Body of pancreas (tissue), 4 donors: ENCODE measurements at regions not wholly inside any gene's neighbourhood (a gene's known extent, or its start where the extent isn't known, plus 50 kb on each side); places are given as distances from the start of the nearest gene placed in this dataset.
"Not testable (repeated sequence)": the region's sequence is repeated elsewhere in the genome, so short reads cannot be mapped to it uniquely, and the experiment has no call there.

Source experiments
- ATAC-seq: fragments of 150-250 bp; one replicate; pipeline ENCODE4 v1.9.1; 2016
- DNase-seq, 4 donors: peaks; one replicate each; pipeline ENCODE4 v3.0.0-alpha.2; 2019
- H3K27ac ChIP-seq, 4 donors: fragments of 200-600 bp; sonication (generic); 1 replicate in 3 of 4; 2 replicates in 1 of 4; pipeline versions ENCODE4 v1.5.1 to v1.6.1; 2016 to 2019; ENCODE audit warnings: mild to moderate bottlenecking in 1 of 4, mixed read lengths in 1 of 4, moderate library complexity in 1 of 4
- H3K27me3 ChIP-seq, 2 donors: fragments of 200-600 bp; sonication (generic); one replicate each; pipeline ENCODE4 v1.6.0; 2016; ENCODE audit warnings: mild to moderate bottlenecking in 1 of 2
- H3K36me3 ChIP-seq, 2 donors: fragments of 200-600 bp; sonication (generic); replicated peaks in 1 of 2; 2 replicates each; pipeline ENCODE4 v1.5.1; 2016; ENCODE audit warnings: low read depth in 2 of 2; ENCODE audit not compliant: insufficient read depth in 1 of 2
- H3K4me1 ChIP-seq: fragments of 200-600 bp; sonication (generic); one replicate; pipeline ENCODE4 v1.6.0; 2016
- H3K4me3 ChIP-seq, 2 donors: fragments of 200-600 bp; sonication (generic); 1 replicate in 1 of 2; 2 replicates in 1 of 2; pipeline ENCODE4 v1.5.1; 2016 to 2019
- H3K9me3 ChIP-seq, 3 donors: fragments of 200-600 bp; sonication (generic); 1 replicate in 2 of 3; 2 replicates in 1 of 3; pipeline ENCODE4 v1.5.1; 2016
- POLR2A ChIP-seq, 3 donors: fragments of 450-650 bp; IDR thresholded peaks; one replicate each; pipeline ENCODE4 v1.6.1; 2016; ENCODE audit warnings: antibody characterized with exemption in 3 of 3, mild to moderate bottlenecking in 2 of 3
- WGBS, 2 donors: methylation state at CpG; one replicate each; pipeline ENCODE4 v1.1.5; 2017; 5-methylcytosine and 5-hydroxymethylcytosine counted together
- intact Hi-C: fragments of 100-400 bp; cut with DNase I; formaldehyde crosslinking; loops from one replicate; pipeline ENCODE4 v1.15.1; 2023
- TF ChIP-seq, protein P1 (sequence below), 7 experiments: fragments of 450-650 bp in 4 of 7; fragments of 200-600 bp in 3 of 7; sonication (generic) in 3 of 7; IDR thresholded peaks; one replicate each; pipeline ENCODE4 v1.5.1; 2016 to 2019; ENCODE audit warnings: antibody characterized with exemption in 7 of 7

DNA sequence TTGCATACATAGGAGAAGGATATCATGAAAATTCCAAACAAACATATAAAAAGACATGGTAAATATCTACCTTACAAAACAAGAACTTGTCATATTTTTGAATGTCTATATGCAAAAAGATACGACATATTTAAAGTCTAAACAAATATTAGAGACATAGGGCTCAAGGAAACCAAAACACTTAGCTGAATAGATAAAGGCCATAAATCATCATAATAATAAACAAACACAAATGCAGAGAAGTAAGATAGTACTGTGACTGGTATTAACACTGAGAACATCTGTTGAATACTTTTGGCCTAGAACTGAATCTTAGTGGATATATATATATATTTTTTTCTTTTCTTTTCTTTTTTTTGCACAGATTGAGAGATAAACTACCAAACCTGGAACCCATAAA, 435.8 kb downstream of the KCNJ18 start:
- Histone ChIP-seq H3K27ac (no peak overlapping the region), H3K27me3 (no peaks in the 10 kb centered on the region), H3K4me1 (no peaks in the 10 kb centered on the region), H3K4me3 (no peak overlapping the region), H3K36me3 (no peaks in the 10 kb centered on the region), H3K9me3 (no peaks in the 10 kb centered on the region)
- intact Hi-C loops = no loop called here
- DNase-seq (no peak), ATAC-seq (no peak)
- no peak for TF ChIP-seq POLR2A (IDR thresholded peaks at IDR 0.05)
- TF ChIP-seq, protein P1, sequence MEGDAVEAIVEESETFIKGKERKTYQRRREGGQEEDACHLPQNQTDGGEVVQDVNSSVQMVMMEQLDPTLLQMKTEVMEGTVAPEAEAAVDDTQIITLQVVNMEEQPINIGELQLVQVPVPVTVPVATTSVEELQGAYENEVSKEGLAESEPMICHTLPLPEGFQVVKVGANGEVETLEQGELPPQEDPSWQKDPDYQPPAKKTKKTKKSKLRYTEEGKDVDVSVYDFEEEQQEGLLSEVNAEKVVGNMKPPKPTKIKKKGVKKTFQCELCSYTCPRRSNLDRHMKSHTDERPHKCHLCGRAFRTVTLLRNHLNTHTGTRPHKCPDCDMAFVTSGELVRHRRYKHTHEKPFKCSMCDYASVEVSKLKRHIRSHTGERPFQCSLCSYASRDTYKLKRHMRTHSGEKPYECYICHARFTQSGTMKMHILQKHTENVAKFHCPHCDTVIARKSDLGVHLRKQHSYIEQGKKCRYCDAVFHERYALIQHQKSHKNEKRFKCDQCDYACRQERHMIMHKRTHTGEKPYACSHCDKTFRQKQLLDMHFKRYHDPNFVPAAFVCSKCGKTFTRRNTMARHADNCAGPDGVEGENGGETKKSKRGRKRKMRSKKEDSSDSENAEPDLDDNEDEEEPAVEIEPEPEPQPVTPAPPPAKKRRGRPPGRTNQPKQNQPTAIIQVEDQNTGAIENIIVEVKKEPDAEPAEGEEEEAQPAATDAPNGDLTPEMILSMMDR (IDR thresholded peaks at IDR 0.05) = no peak
- WGBS, 2 donors = 62 to 67% methylated on average over 1 of the region's 1 CpG

DNA sequence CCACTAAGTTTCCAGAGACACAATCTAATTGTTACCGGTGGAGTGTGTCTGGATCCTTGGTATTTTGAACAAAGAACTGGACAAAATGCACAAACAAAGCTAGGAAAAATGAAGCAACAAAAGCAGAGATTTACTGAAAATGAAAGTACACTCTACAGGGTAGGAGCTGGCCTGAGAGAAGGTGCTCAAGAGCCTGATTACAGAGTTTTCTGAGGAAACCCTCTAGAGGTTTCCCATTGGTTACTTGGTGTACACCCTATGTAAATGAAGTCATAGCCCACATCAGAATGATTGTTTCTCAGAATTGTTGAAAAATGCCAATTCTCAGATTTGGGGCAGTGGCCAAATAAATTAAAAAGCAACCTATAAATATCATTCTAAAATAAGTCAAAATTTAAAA, 436.4 kb downstream of the KCNJ18 start:
- no peak for ATAC-seq
- 89 to 92% methylated on average over 1 of the region's 1 CpG for WGBS, 2 donors
- intact Hi-C loops = no loop called here
- no peaks in the 10 kb centered on the region for H3K9me3 ChIP-seq
- no peaks in the 10 kb centered on the region for H3K27me3 ChIP-seq
- TF ChIP-seq, protein P1 (IDR thresholded peaks at IDR 0.05) = no peak
- no peak for TF ChIP-seq POLR2A (IDR thresholded peaks at IDR 0.05)
- no peaks in the 10 kb centered on the region for H3K4me1 ChIP-seq
- no peak overlapping the region for H3K27ac ChIP-seq
- no peak overlapping the region for H3K4me3 ChIP-seq
- DNase-seq = no peak
- no peaks in the 10 kb centered on the region for H3K36me3 ChIP-seq

DNA sequence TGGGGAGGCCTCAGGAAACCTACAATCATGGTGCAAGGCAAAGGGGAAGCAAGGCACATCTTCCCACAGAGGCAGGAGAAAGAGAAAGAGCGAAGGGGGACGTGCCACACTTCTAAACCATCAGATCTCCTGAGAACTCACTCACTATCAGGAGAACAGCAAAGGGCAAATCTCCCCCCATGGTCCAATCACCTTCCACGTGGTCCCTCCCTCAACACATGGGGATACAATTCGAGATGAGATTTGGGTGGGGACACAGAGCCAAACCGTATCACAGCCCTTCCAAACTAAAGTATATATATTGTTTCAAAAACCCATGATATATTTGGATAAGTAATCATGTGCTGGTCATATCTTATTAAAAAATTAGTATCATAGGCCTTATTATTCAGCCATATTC, 437.6 kb downstream of the KCNJ18 start:
- H3K27ac ChIP-seq, H3K36me3 ChIP-seq, H3K4me3 ChIP-seq, H3K4me1 ChIP-seq, ATAC-seq, H3K27me3 ChIP-seq, H3K9me3 ChIP-seq, intact Hi-C loops, DNase-seq: not testable (repeated sequence)
- 22 to 31% methylated on average over 5 of the region's 5 CpGs for WGBS, 2 donors

DNA sequence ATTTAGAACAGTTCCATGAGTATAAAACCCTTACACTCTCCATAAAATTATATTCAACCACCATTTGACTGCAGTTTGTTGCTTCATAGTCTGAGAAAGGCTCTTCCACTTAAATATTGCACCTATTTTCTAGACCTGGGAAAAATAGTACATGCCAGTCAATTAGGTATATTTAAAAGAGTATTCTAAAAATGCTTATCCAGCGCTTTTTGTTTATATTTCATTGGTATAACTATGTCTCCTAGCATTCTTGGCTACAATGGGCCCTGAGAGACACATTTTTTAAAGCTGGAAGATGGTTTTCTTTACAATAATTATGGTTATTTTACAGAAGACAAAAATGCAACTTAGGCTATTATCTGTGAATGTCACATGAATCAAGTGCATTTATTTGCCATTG, 439.4 kb downstream of the KCNJ18 start:
- DNase-seq = no peak
- WGBS, 2 donors = 4 to 12% methylated on average over 1 of the region's 1 CpG
- H3K36me3 ChIP-seq = no peaks in the 10 kb centered on the region
- no peak overlapping the region for H3K27ac ChIP-seq
- no peaks in the 10 kb centered on the region for H3K27me3 ChIP-seq
- intact Hi-C loops = no loop called here
- no peak overlapping the region for H3K4me3 ChIP-seq
- no peak for TF ChIP-seq POLR2A (IDR thresholded peaks at IDR 0.05)
- TF ChIP-seq, protein P1 (IDR thresholded peaks at IDR 0.05) = no peak
- ATAC-seq = no peak
- no peaks in the 10 kb centered on the region for H3K4me1 ChIP-seq
- no peaks in the 10 kb centered on the region for H3K9me3 ChIP-seq

DNA sequence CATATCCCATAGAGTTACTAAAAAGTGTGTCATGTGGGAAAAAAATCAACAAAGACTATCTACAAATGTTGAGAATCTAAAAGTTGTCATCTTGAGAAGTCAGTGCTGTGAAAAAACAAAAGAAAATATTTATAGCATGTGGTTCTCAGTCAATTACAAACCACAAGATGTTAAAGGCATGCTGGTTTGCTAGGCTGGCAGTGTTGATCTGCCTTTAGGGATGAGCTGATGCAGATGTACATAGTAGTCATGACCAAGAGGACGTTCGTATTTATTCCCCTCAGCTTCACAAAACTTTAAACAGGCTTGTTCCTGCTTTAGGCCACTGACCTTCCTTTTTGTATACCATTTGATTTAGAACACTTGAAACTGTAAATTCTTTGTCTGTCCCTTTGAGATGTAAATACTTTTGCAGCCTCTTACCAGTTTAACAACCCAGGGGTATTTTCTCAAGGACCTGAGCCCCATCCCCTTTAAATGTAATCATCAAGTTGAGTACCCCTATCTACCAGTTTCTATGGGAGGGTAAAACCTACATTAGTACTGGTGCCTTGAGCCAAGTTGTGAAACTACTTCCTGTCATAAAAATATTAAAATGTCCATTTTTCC, 446.6 kb downstream of the KCNJ18 start:
- Histone ChIP-seq H3K27ac (no peak overlapping the region), H3K4me3 (no peak overlapping the region), H3K4me1 (no peaks in the 10 kb centered on the region), H3K27me3 (no peaks in the 10 kb centered on the region), H3K9me3 (no peaks in the 10 kb centered on the region), H3K36me3 (no peaks in the 10 kb centered on the region)
- intact Hi-C loops = no loop called here
- TF ChIP-seq, protein P1 (IDR thresholded peaks at IDR 0.05) = no peak
- no peak for TF ChIP-seq POLR2A (IDR thresholded peaks at IDR 0.05)
- ATAC-seq (no peak), DNase-seq (no peak)
- 10 to 14% methylated on average over 2 of the region's 2 CpGs for WGBS, 2 donors
